GM21447 (cell line): ENCODE measurements at regions not wholly inside any gene's neighbourhood (a gene's known extent, or its start where the extent isn't known, plus 50 kb on each side); places are given as distances from the start of the nearest gene placed in this dataset.

ENCODE experiments used
- ATAC-seq: cut with Tn5 transposase; IDR thresholded peaks from one replicate; pipeline ENCODE4 v1.9.1; 2021; ENCODE audit not compliant: unreplicated experiment

- no peak for ATAC-seq
Measured at GRCh38 chrX:106499473-106499872, 112.3 kb upstream of the RADX start.

- ATAC-seq, result no peak
Measured at GRCh38 chrX:106510713-106511403, 100.9 kb upstream of the RADX start.
